Transverse colon (tissue), 4 donors: ENCODE measurements at regions not wholly inside any gene's neighbourhood (a gene's known extent, or its start where the extent isn't known, plus 50 kb on each side); places are given as distances from the start of the nearest gene placed in this dataset.

Experiments used
- DNase-seq: peaks from one replicate; pipeline ENCODE4 v3.0.0-alpha.2; 2019
- H3K27ac ChIP-seq, 4 donors: fragments of 200-600 bp; sonication (generic); 2 replicates each; pipeline ENCODE4 v1.5.1; 2016 to 2018; ENCODE audit warnings: inconsistent platforms in 4 of 4
- H3K27me3 ChIP-seq: fragments of 200-600 bp; sonication (generic); 2 replicates; pipeline ENCODE4 v1.5.1; 2017; ENCODE audit warnings: inconsistent platforms
- H3K36me3 ChIP-seq, 4 donors: fragments of 200-600 bp; sonication (generic); 2 replicates each; pipeline ENCODE4 v1.5.1; 2017 to 2019; ENCODE audit warnings: inconsistent platforms in 4 of 4
- H3K4me1 ChIP-seq, 4 donors: fragments of 200-600 bp; sonication (generic); 2 replicates each; pipeline ENCODE4 v1.5.1; 2017 to 2020; ENCODE audit warnings: inconsistent platforms in 4 of 4
- H3K4me3 ChIP-seq, 4 donors: fragments of 200-600 bp; sonication (generic); 1 replicate in 1 of 4; 2 replicates in 3 of 4; pipeline versions ENCODE4 v1.5.1 to v1.6.1; 2017 to 2019; ENCODE audit warnings: inconsistent platforms in 4 of 4
- H3K9me3 ChIP-seq, 2 donors: fragments of 200-600 bp; sonication (generic); 2 replicates each; pipeline ENCODE4 v1.5.1; 2017 to 2019; ENCODE audit warnings: inconsistent platforms in 2 of 2
- CTCF ChIP-seq, 5 experiments: fragments of 200-600 bp in 3 of 5; fragments of 450-650 bp in 2 of 5; sonication (generic) in 3 of 5; IDR thresholded peaks; 1 replicate in 2 of 5; 2 replicates in 3 of 5; pipeline ENCODE4 v1.5.1; 2016 to 2017; ENCODE audit warnings: antibody characterized with exemption in 5 of 5, inconsistent platforms in 3 of 5, mild to moderate bottlenecking in 2 of 5, moderate library complexity in 1 of 5
- EP300 ChIP-seq: sonication (generic); formaldehyde crosslinking; IDR thresholded peaks from one replicate; pipeline ENCODE4 v1.6.1; 2017; ENCODE audit warnings: antibody characterized with exemption, low read depth
- POLR2A ChIP-seq: fragments of 450-650 bp; IDR thresholded peaks from one replicate; pipeline ENCODE4 v1.6.1; 2016; ENCODE audit warnings: antibody characterized with exemption, mild to moderate bottlenecking, moderate library complexity
- POLR2AphosphoS5 ChIP-seq, 3 donors: sonication (generic); formaldehyde crosslinking; IDR thresholded peaks; one replicate each; pipeline ENCODE4 v1.6.1; 2016; ENCODE audit warnings: antibody characterized with exemption in 3 of 3
- WGBS, 2 donors: methylation state at CpG; one replicate each; pipeline ENCODE4 v1.1.5; 2018; ENCODE audit warnings: low coverage in 1 of 2; 5-methylcytosine and 5-hydroxymethylcytosine counted together
- in situ Hi-C, 4 donors: fragments of 200-750 bp; cut with MboI; loops; one replicate each; pipeline versions ENCODE4 v1.15.0 to v1.15.1; 2017; ENCODE audit warnings: low sequenced_read_pairs in 3 of 4, low pct_ligation_motif_present in 1 of 4, low pct_unique_long_range_greater_than_20kb in 1 of 4
- intact Hi-C: fragments of 100-400 bp; cut with DNase I; formaldehyde crosslinking; loops from one replicate; pipeline ENCODE4 v1.15.1; 2023; ENCODE audit warnings: low total_unique reads

- Histone ChIP-seq H3K4me3 (no peak overlapping the region), H3K36me3 (no peaks in the 10 kb centered on the region), H3K9me3 (no peaks in the 10 kb centered on the region), H3K27me3 (no peaks in the 10 kb centered on the region), H3K27ac (no peak overlapping the region), H3K4me1 (no peaks in the 10 kb centered on the region)
- intact Hi-C loops, result no loop called here
- 10 to 29% methylated on average over 2 of the region's 2 CpGs for WGBS, 2 donors
- TF ChIP-seq EP300, result no peak
- no peak for TF ChIP-seq POLR2A
- no peak for TF ChIP-seq CTCF (IDR thresholded peaks at IDR 0.05)
- no peak for TF ChIP-seq POLR2AphosphoS5 (IDR thresholded peaks at IDR 0.05)
- DNase-seq, result no peak
- in situ Hi-C loops, result no loop called here
Observed at GRCh38 chr16:54847609-54848008, 83.1 kb upstream of the IRX5 start.

- Histone ChIP-seq H3K9me3 (no peaks in the 10 kb centered on the region), H3K27me3 (no peaks in the 10 kb centered on the region), H3K36me3 (no peaks in the 10 kb centered on the region), H3K4me1 (no peaks in the 10 kb centered on the region), H3K4me3 (no peak overlapping the region), H3K27ac (no peak overlapping the region)
- in situ Hi-C loops (no loop called here), intact Hi-C loops (no loop called here)
- DNase-seq, result no peak
- WGBS, 2 donors, result 91% methylated on average over 5 of the region's 5 CpGs; no CpG with 5 or more reads in 1 of the 2 donors
- TF ChIP-seq POLR2AphosphoS5 (IDR thresholded peaks at IDR 0.05) (no peak), POLR2A (no peak), EP300 (no peak), CTCF (IDR thresholded peaks at IDR 0.05) (no peak)
Observed at GRCh38 chr16:54847207-54847606, 83.5 kb upstream of the IRX5 start.

DNA sequence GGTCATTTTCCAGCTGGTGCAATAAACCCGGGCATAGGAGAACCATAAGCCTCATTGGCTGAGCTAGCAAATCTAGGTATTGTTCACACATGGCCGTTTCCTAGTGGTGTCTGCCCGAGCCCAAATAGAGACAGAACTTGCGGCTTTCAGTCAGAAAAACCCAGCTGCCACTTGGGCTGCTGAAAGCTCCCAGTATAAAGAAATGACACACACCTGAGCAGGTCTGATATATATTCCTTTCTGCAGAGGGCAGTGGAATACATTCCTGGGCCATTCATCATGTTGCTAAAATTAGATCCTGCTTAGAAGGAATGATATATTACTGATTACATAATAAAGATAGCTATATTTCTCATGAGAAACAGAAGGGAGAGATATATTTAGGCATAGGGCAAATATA is 83.9 kb upstream of the IRX5 start:
- no peak overlapping the region for H3K27ac ChIP-seq
- no peak for TF ChIP-seq EP300
- no peak for TF ChIP-seq POLR2AphosphoS5 (IDR thresholded peaks at IDR 0.05)
- TF ChIP-seq POLR2A, result no peak
- TF ChIP-seq CTCF (IDR thresholded peaks at IDR 0.05), result no peak
- WGBS, 2 donors, result 40 to 43% methylated on average over 4 of the region's 4 CpGs
- intact Hi-C loops, result no loop called here
- in situ Hi-C loops, result no loop called here
- H3K4me1 ChIP-seq, result no peaks in the 10 kb centered on the region
- no peaks in the 10 kb centered on the region for H3K36me3 ChIP-seq
- no peak for DNase-seq
- H3K9me3 ChIP-seq, result no peaks in the 10 kb centered on the region
- no peak overlapping the region for H3K4me3 ChIP-seq
- H3K27me3 ChIP-seq, result no peaks in the 10 kb centered on the region

GRCh38 chr16:54843424-54843750 is 87.3 kb upstream of the IRX5 start:
- intact Hi-C loops (no loop called here), in situ Hi-C loops (no loop called here)
- H3K36me3 ChIP-seq, result no peaks in the 10 kb centered on the region
- TF ChIP-seq EP300, result no peak
- TF ChIP-seq POLR2A, result no peak
- TF ChIP-seq CTCF (IDR thresholded peaks at IDR 0.05), result no peak
- TF ChIP-seq POLR2AphosphoS5 (IDR thresholded peaks at IDR 0.05), result no peak
- H3K4me3 ChIP-seq, result no peak overlapping the region
- WGBS, 2 donors, result 70% methylated on average over 1 of the region's 1 CpG; no CpG with 5 or more reads in 1 of the 2 donors
- H3K9me3 ChIP-seq, result no peaks in the 10 kb centered on the region
- H3K27ac ChIP-seq, result no peak overlapping the region
- H3K27me3 ChIP-seq, result no peaks in the 10 kb centered on the region
- DNase-seq, result no peak
- H3K4me1 ChIP-seq, result no peaks in the 10 kb centered on the region
